Umbilical cord (tissue), 1 donor: ENCODE measurements at regions not wholly inside any gene's neighbourhood (a gene's known extent, or its start where the extent isn't known, plus 50 kb on each side); places are given as distances from the start of the nearest gene placed in this dataset.
A peak's percentile ranks its signal among the peaks of the same experiment; 100 is the strongest.

ENCODE experiments used
- DNase-seq: peaks from one replicate; pipeline ENCODE4 v3.0.0-alpha.2; 2015; ENCODE audit warnings: low spot score

GRCh38 chr6:33865478-33866077 lies 61.8 kb upstream of the MLN start:
- DNase-seq = no peak

DNA sequence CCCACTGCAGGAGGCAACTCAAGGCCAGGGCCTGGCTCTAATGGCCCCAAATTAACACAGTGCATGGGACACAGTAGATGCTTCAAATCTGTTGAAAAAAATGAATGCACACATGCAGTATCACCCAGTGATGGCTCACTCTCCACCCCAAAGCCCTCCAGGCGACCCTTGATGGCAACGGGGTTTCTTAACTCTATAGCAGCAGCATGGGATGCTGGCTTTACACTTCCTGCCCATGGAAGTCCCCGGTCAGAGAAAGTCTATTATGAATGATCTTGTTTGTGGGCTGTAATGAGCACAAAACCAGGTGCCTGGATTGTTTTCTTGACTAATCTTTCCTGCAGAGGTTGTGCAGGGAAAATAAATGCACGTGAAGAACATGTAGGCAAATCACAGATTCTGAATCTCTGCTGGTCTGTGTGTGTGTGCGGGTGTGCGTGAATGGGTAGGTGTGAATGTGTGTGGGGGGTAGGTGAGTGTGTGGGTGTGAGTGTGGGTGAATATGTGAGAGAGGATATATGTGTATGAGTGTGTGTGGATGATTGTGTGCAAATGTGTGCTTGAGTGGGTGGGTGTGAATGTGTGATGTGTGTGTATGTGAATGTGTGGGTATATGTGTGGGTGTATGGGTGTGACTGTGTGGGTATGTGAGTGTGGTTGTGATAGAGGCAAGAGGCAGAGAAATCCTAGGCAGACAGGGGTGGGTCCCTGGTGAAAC lies 60.1 kb upstream of the MLN start:
- DNase-seq = no peak

DNA sequence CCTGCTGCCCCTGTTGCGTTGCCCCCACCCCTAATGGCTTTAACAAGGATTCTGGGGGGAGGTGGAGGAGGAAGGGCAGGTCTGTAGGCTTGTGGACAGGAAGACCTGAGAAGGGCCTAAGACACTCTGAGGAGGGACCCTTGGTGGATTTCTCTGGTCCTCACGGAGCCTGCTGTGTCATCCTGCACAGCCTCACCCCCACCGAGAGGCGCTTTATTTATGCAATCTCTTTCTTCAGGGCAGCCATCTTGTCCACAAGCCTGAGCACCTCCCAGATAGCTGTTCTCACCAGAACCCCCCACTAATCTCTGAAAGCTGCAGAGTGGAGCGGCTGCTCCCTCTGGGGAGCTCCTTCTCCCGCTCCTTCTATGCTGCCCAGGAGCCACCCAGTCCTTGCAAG lies 59.3 kb upstream of the MLN start:
- DNase-seq = no peak

DNA sequence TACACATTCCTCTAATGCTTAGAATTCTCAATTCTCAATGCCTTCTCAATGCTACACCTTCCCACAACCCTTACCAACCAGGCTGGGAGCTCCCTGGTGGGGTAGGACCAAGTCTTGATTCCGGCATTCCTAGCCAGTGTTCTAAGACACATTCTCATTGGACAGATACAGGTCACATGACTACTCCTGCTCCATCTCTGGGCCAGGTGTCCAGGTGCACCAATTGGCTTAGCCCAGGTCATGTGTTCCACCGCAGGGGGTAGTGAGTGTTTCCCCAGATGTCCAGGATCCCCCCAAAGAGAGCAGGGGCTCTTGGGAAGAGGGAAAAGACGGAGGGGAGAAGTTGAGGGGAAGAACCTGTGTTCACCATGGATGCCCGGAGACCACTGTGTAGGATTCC lies 58.7 kb upstream of the MLN start:
- DNase-seq = no peak

DNA sequence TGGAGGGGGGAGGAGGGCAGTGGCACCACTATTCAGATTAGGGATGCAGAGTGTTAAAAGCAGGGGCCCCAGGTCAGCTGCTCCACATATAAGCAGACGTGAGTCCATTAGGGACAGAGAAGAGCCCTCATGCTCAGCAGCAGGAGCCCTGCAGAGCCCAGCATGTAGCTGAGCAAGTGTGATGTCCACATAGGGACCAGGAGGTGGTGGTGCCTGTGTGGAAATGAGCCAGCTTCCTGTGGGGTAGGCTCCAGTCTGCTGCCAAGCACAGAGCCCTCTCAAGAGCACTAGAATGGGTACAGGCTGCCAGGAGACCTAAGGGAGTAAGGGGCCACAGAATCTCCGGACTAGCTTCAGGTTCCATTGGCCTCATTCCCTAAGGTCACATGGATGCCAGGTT lies 57.9 kb upstream of the MLN start:
- no peak for DNase-seq

DNA sequence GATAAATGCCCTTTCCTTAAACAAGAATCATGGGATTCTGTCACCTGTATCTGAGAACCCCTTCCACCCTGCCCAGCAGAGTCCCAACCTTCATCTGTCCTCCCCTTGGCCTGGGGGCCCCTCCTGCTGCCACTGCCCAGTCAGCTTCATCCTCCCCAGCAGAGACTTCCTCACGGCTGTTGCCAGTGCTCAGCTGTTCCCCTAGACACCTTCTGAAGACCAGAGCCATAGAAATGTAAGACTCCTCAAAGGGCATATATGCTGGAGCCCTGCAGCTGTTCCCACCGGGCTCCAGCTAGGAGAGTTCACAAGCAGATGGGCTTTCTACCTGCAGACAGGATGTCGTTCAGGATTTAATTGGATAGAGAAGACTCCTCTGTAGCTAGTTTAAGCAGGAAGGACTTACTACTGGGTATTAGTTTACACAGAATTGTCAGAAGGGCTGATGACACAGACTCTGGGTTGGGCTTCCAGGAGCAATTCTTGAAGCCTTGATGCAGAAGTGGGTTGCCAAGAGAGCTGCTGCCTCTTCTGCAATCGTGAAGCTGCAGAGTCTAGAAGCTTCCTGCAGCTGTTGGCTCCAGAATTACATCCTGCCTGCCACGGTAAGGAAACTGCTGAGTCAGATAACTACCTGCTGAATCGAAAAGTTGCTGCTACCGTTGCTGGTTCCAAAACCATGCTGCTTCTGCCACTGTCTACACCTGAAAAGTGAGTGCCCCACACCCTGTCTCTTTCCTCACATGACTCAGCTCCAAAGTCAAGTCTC lies 57.1 kb upstream of the MLN start:
- no peak for DNase-seq

DNA sequence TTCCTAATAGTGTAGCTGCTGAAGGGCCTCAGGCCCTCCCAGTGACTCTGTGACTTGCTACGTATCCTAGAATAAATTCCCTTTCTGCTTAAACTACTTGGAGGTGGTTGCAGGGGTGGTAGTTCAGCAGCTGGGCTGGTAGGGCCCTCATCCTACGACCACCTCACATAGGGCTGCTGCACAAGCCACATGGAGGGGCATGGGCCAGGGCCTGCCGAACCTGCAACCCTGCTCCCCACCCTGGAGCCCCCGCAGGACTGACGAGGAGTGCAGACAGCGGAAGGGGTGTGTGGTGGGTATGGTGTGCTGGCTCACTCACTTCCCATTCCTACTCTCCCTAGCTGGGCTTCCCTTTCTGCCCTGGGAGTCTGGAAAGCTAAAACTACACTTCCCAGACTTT lies 56.2 kb upstream of the MLN start:
- no peak for DNase-seq

DNA sequence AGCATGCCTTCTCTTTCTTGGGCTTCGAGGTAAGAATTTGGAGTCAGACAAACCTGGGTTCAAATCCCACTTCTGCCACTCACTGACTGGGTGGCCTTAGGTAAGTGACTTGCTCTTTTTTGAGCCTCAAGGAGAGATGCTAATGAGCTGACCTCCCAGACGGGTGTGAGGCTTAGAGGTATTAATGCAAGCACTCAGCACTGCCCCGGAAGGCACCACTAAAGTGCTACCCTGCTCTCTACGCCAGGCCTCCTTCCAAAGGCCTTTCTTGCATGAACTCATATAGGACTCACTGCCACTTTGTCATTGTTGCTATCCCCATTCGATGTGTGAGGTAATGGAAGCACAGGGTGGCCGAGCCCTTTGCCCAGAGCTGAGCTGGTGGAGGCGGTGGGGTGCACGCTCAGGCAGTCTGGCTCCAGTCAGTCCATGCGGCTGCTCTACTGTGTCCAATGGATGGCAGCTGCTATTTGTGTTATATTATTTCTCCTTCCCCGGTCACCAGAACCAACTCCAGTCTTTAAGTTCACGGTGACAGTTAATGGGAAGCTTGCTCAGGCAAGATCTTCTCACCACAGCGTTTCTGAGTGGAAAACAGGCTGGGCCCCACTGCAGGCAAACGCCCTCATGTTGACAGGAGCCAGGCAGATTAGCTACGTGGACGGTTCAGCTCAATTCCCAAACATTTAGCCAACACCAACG lies 55.2 kb upstream of the MLN start:
- DNase-seq = no peak

DNA sequence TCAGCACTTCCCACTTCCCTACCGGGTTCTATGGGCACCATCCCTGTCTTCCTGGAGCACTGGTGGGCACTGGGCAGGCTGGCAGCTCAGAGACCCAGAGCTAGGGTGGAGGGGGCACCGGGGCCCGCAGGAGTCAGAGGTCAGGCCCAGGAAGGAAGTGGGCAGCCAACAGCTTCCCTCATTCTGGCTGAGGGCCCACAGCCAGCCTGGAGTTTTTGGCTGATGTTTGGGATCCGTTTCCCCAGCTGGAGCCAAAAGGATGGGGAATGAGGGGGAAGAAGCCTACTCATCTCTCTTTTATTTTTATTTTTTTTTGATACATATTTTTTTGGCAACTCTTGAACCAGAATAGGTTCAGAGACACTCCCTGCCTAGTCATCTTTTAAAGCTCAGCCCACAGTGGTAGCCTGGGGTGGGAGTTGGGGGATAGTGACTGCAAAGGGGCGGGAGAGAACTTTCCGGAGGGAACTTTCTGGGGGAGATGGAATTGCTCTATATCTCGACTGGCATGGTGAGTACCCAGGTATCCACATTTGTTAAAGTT lies 54.2 kb upstream of the MLN start:
- no peak for DNase-seq

DNA sequence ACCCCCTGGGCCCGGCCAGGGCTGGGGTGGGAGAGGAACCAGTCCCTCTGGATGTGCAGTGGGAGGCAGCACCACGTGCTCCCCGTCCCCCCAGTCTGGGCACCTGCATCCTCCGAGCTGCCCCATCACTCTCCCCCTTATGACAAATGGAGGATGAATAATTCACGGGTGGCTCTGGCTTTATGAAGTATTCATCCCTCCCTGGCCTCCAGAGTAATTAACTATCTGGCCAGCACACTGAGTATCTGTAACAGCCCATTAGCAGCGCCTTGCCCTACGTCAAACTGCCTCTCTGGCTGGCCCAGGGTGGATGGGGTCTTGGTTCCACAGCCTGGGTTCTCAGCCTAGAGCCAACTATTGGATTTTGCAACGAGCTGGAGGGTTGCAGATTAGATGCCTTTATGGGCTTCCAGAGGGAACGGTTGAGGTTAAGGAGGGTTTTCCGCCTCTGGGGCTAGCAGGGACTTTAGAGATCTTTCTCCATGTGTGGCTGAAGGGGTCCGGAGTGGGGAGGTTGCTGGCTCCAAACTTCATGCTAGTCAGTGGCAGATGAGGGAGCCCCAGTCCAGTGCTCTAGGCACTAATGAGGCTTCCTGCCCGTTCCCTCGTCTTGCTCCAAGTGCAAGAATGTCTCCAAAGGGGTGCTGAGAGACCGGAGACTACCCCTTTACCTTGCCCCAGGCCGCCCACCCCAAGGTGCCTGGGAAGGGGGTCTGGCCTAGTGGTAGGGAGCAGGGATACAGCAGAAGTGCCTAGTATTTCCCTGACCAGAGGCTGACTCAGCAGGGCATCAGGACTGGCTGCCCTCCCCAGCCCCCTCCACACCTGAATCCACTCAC lies 53.5 kb upstream of the MLN start:
- no peak for DNase-seq

DNA sequence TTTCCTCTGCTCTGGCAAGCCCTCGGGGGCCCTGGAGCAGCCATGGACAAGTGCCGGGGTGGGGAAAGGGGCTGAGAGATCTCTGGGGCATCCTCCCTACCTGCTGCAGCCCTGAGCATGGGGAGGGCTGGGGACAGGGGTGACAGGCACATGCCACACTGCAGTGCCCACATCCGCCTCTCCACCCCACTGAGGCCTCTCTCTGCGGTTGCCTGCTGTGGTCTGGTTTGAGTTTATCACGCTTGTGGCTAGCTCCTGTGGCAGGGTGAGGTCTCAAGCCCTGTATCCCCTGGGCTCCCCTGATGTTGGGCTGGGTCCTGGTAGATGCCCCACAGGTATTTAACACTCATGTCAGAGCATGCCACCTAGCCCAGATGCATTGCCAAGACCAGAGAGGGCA lies 52.9 kb upstream of the MLN start:
- no peak for DNase-seq

GRCh38 chr6:33856031-33856590 lies 52.3 kb upstream of the MLN start:
- DNase-seq = no peak

GRCh38 chr6:33854572-33855030 lies 50.8 kb upstream of the MLN start:
- peak; percentile 35 for DNase-seq

- DNase-seq = no peak
Observed at GRCh38 chr6:33853736-33854135, 49.9 kb upstream of the MLN start.
